22Rv1 (cell line): ENCODE measurements at regions not wholly inside any gene's neighbourhood (a gene's known extent, or its start where the extent isn't known, plus 50 kb on each side); places are given as distances from the start of the nearest gene placed in this dataset.

Source experiments
- H3K27ac ChIP-seq: fragments of 450-650 bp; 2 replicates; pipeline ENCODE4 v1.5.1; 2017
- CTCF ChIP-seq: fragments of 450-650 bp; IDR thresholded peaks from 2 replicates; pipeline ENCODE4 v1.5.1; 2017; ENCODE audit warnings: mild to moderate bottlenecking
- ZFX ChIP-seq: fragments of 450-650 bp; IDR thresholded peaks from 2 replicates; pipeline ENCODE4 v1.6.1; 2017; ENCODE audit warnings: antibody characterized with exemption, borderline replicate concordance

GRCh38 chr7:34401776-34402175, 256.2 kb upstream of the NPSR1 start:
- TF ChIP-seq ZFX = no peak
- no peak for TF ChIP-seq CTCF

GRCh38 chr7:34406848-34407530, 251.0 kb upstream of the NPSR1 start:
- no peak overlapping the region for H3K27ac ChIP-seq
- TF ChIP-seq ZFX = no peak
- no peak for TF ChIP-seq CTCF

More at GRCh38 chr7:34401776-34402175, 256.2 kb upstream of the NPSR1 start:
- no peak overlapping the region for H3K27ac ChIP-seq

GRCh38 chr7:34407586-34407985, 250.4 kb upstream of the NPSR1 start:
- TF ChIP-seq CTCF (no peak), ZFX (no peak)
- H3K27ac ChIP-seq = no peak overlapping the region

- no peak for TF ChIP-seq CTCF
- TF ChIP-seq ZFX = no peak
Observed at GRCh38 chr7:34417781-34418180, 240.2 kb upstream of the NPSR1 start.

GRCh38 chr7:34421526-34421925, 236.5 kb upstream of the NPSR1 start:
- TF ChIP-seq ZFX (no peak), CTCF (no peak)
- no peak overlapping the region for H3K27ac ChIP-seq

More at GRCh38 chr7:34417781-34418180, 240.2 kb upstream of the NPSR1 start:
- H3K27ac ChIP-seq = no peak overlapping the region

- H3K27ac ChIP-seq = no peak overlapping the region
- no peak for TF ChIP-seq CTCF
Observed at GRCh38 chr7:34425194-34425593, 232.8 kb upstream of the NPSR1 start.

GRCh38 chr7:34425631-34426384, 232.2 kb upstream of the NPSR1 start:
- no peak for TF ChIP-seq ZFX
- no peak for TF ChIP-seq CTCF
- no peak overlapping the region for H3K27ac ChIP-seq
